ENCODE measurements at regions not wholly inside any gene's neighbourhood (a gene's known extent, or its start where the extent isn't known, plus 50 kb on each side); places are given as distances from the start of the nearest gene placed in this dataset.

DNA sequence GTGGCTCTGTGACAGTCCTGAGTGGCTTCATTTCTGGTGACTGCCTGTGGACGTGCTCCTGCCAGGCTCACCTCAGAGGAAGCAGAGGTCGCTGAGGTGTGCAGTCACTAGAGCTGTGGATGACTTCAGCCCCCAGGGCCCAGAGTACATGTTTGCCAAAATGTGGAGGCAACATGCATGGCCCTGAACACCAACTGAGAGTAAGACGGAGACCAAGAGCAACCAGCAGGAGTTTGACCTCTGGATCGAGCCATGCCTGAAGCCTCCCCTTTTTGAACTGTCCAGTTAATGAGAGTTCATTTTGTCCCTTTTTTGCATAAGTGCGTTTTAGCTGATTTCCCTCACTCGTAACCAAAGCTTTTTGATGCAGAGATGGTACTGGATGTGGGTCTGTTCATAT is 184.9 kb downstream of the RTP5 start:
- no peak for DNase-seq (ENCODE audit: low read depth in 1 of 2, low spot score in 1 of 2)
- H3K4me3 ChIP-seq: no peak overlapping the region
- H3K27me3 ChIP-seq: peaks cover 11% of the 10 kb centered on the region
- no peak overlapping the region for H3K27ac ChIP-seq
- H3K4me1 ChIP-seq (ENCODE audit: low read depth): no peaks in the 10 kb centered on the region
- no peaks in the 10 kb centered on the region for H3K36me3 ChIP-seq
- H3K9me3 ChIP-seq (ENCODE audit: low read depth): no peaks in the 10 kb centered on the region
- TF ChIP-seq, protein P1, sequence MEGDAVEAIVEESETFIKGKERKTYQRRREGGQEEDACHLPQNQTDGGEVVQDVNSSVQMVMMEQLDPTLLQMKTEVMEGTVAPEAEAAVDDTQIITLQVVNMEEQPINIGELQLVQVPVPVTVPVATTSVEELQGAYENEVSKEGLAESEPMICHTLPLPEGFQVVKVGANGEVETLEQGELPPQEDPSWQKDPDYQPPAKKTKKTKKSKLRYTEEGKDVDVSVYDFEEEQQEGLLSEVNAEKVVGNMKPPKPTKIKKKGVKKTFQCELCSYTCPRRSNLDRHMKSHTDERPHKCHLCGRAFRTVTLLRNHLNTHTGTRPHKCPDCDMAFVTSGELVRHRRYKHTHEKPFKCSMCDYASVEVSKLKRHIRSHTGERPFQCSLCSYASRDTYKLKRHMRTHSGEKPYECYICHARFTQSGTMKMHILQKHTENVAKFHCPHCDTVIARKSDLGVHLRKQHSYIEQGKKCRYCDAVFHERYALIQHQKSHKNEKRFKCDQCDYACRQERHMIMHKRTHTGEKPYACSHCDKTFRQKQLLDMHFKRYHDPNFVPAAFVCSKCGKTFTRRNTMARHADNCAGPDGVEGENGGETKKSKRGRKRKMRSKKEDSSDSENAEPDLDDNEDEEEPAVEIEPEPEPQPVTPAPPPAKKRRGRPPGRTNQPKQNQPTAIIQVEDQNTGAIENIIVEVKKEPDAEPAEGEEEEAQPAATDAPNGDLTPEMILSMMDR (IDR thresholded peaks at IDR 0.05; ENCODE audit: low read depth, low read length): no peak

DNA sequence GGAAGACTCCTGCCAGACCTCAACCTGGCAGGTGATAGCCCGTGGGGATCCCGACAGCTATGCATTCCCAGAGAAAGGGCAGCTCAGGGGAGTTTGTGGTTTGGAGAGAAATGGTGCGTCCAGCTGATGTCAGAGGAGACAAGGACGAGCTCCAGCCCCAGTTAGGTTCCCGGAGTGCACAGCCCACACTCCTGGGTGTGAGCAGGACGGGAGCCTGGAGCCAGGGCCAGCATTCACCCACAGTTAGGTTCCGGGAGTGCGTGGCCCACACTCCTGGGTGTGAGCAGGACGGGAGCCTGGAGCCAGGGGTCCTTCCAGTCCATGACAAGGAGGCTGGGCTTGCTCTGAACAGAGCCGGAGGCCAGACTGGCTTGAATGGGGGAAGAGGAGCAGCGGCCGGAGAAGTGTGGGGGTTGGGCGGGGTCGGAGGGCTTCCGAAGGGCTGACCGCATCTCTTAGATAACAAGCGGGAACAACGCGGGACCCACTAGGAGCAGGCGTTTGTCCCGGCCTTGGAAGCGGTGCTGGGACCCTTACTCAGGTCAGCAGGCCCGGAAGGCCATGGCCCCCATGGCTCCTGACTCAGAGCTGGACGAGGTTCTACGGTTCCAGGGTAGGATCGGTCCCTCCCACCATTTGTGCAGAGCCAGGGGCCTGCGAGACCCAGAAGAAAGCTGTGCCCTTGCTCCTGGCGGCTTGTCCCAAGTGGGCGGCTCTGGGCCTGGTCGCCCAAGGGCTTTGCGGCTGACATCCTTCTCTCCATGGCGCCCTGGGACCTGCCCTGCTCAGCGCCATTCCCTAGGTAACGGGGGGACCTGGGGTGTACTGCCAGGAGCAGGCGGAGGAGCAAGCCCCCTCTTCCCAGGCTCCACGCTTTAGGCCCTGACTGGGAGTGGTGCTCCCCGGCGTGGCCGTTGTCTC is 185.6 kb downstream of the RTP5 start:
- no peak overlapping the region for H3K4me3 ChIP-seq
- DNase-seq (ENCODE audit: low read depth in 1 of 2, low spot score in 1 of 2): no peak
- H3K27me3 ChIP-seq: peaks cover 11% of the 10 kb centered on the region
- no peak overlapping the region for H3K27ac ChIP-seq
- no peaks in the 10 kb centered on the region for H3K9me3 ChIP-seq (ENCODE audit: low read depth)
- H3K4me1 ChIP-seq (ENCODE audit: low read depth): no peaks in the 10 kb centered on the region
- TF ChIP-seq, protein P1 (IDR thresholded peaks at IDR 0.05; ENCODE audit: low read depth, low read length): no peak
- no peaks in the 10 kb centered on the region for H3K36me3 ChIP-seq

- Histone ChIP-seq H3K4me3 (no peak overlapping the region), H3K27me3 (peaks cover 11% of the 10 kb centered on the region), H3K9me3 (ENCODE audit: low read depth) (no peaks in the 10 kb centered on the region), H3K4me1 (ENCODE audit: low read depth) (no peaks in the 10 kb centered on the region), H3K36me3 (no peaks in the 10 kb centered on the region), H3K27ac (no peak overlapping the region)
- TF ChIP-seq, protein P1 (IDR thresholded peaks at IDR 0.05; ENCODE audit: low read depth, low read length): no peak
- no peak for DNase-seq (ENCODE audit: low read depth in 1 of 2, low spot score in 1 of 2)
Measured at GRCh38 chr2:242056026-242056425, 186.5 kb downstream of the RTP5 start.

GRCh38 chr2:242056785-242057184 is 187.3 kb downstream of the RTP5 start:
- H3K36me3 ChIP-seq: no peaks in the 10 kb centered on the region
- no peak for DNase-seq (ENCODE audit: low read depth in 1 of 2, low spot score in 1 of 2)
- no peak overlapping the region for H3K4me3 ChIP-seq
- no peaks in the 10 kb centered on the region for H3K9me3 ChIP-seq (ENCODE audit: low read depth)
- peaks cover 3% of the 10 kb centered on the region for H3K27me3 ChIP-seq
- TF ChIP-seq, protein P1 (IDR thresholded peaks at IDR 0.05; ENCODE audit: low read depth, low read length): no peak
- H3K27ac ChIP-seq: no peak overlapping the region
- no peaks in the 10 kb centered on the region for H3K4me1 ChIP-seq (ENCODE audit: low read depth)

DNA sequence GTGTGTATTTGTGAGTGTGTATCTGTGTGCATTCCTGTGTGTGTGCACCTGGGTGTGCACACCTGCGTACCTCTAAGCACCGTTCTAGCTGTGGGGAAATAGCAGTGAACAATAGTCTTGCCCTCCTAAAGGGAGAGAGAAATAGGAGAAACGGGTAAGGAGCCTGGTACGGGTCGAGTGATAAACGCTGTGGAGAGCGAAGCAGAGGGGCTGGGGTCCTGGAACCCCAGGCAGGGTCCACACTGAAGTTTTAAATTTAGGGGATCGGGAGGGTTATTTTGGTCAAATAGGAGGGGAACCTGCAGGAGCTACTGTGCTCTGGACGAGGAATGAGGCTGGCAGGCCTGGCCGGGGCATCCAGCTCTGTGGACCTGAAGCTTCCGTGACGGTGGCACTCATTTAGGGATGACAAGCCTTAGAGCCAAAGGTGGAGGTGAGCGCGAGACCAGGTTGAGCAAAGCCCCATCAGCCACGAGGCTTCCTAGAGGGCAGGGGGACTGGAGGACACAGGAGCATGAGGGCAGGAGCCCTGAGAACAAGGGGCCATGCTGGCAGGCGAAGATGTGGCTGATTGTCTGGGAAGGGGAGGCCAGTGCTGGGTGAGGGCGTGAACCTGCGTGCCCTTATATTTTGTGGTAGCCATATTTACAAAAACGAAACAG is 188.0 kb downstream of the RTP5 start:
- no peak overlapping the region for H3K4me3 ChIP-seq
- no peak for DNase-seq (ENCODE audit: low read depth in 1 of 2, low spot score in 1 of 2)
- no peaks in the 10 kb centered on the region for H3K4me1 ChIP-seq (ENCODE audit: low read depth)
- no peaks in the 10 kb centered on the region for H3K36me3 ChIP-seq
- H3K27ac ChIP-seq: no peak overlapping the region
- H3K9me3 ChIP-seq (ENCODE audit: low read depth): no peaks in the 10 kb centered on the region
- H3K27me3 ChIP-seq: peaks cover 3% of the 10 kb centered on the region
- TF ChIP-seq, protein P1 (IDR thresholded peaks at IDR 0.05; ENCODE audit: low read depth, low read length): no peak
